GOT3 (cell line): ENCODE measurements at regions not wholly inside any gene's neighbourhood (a gene's known extent, or its start where the extent isn't known, plus 50 kb on each side); places are given as distances from the start of the nearest gene placed in this dataset.
"Not testable (repeated sequence)": the region's sequence is repeated elsewhere in the genome, so short reads cannot be mapped to it uniquely, and the experiment has no call there.

Source experiments
- DNase-seq: peaks from one replicate; lab custom pipeline; 2025; ENCODE audit warnings: mixed read lengths; lab: John Stamatoyannopoulos, UW

DNA sequence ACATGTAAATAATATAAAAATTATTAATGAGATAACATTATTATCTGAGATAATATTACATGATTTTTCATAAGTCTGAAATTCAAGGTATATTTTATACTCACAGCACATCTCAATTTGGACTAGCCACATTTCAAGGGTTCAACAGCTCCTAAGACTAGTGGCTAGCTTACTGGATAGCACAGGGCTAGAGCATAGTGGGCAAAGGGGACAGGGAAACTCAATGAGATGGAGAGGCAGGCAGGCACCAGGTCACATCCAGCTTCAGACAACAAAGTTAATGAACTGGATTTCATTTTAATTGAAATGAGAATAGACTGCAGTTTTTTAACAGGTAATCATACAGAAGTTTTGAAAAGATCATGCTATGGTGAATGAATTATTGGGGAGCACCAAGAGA lies 137.4 kb downstream of the NBPF8 start:
- not testable (repeated sequence) for DNase-seq

GRCh38 chr1:120557605-120558302 lies 142.9 kb downstream of the NBPF8 start:
- not testable (repeated sequence) for DNase-seq

GRCh38 chr1:120558303-120559060 lies 143.6 kb downstream of the NBPF8 start:
- DNase-seq, result peak; percentile 36

GRCh38 chr1:120561767-120562166 lies 146.9 kb downstream of the NBPF8 start:
- DNase-seq, result not testable (repeated sequence)

GRCh38 chr1:120565396-120565795 lies 150.6 kb downstream of the NBPF8 start:
- DNase-seq, result not testable (repeated sequence)

DNA sequence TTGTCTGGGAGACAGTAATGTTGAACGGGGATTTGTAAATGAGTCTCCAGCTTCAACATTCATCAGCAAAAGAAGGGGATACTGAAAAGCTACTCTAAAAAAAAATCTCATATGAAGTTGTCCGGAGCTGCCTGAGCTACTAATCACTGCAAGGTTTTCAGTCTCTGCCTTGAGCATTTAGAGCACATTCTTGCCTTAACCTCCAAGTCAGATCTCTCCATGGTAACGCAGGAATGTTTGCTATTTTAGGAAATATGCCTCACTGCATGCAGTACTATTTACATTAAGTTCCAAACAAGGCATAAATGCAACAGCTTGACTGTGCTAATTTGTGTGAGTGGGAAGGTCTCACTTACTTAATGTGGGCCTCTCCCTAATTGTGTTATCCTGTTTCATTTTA lies 152.8 kb downstream of the NBPF8 start:
- not testable (repeated sequence) for DNase-seq

- not testable (repeated sequence) for DNase-seq
These were observed 148.5 kb upstream of the NBPF26 start for GRCh38 chr1:120575201-120575600.

DNA sequence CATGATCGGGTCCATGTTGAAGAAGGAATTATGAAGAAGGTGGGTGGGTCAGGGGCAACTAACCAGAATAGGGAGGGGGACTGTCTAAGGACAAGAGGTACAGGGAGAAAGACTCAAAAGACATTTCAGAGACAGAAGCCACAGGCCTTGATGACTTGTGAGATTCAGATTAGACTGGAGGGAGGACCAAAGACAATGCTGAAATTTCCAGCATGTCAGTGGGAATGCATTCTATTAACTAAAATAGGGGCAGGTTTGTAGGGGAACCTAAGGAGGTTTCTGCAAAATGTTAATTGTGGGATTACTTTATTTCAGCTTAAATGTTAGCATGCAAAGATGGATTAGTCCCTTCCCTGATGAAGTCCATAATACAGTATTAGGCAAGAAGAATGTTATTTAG lies 141.6 kb upstream of the NBPF26 start:
- not testable (repeated sequence) for DNase-seq

DNA sequence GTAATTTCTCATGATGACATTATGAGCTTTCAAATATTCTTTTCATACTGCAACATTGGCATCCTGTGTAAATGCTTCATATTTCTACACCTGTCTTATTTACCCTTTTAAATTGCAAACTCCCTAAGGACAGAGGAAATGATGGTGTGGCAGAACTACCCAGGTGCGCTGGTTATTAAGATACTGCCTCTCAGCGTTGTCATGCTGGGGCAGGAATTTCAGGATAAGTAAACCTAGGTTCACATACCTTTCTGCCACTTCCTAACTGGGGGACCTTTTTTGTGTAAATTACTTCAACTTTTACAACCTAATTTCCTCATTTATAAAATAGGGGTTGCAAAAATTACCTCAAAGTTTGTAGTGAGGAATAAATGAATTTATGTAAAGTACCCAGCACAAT lies 137.7 kb upstream of the NBPF26 start:
- not testable (repeated sequence) for DNase-seq

DNA sequence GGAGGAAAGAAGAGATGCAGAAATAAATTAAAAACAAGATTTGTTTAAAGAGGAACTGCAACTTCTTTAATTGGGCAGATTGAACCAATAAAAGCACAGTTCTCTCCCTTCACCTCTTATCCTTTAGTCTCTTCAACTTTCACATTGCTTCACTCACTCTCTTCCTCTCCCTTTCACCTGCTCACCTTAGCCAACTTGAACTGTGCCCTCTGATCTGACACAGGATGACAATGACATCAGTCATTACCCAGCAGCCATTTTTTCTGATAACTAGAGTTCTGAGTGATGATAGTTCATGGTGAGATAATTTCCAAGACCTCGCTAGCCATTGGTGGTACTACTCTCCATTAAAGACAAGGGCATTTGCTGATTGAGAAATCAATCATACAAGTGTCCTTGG lies 134.9 kb upstream of the NBPF26 start:
- DNase-seq, result not testable (repeated sequence)

DNA sequence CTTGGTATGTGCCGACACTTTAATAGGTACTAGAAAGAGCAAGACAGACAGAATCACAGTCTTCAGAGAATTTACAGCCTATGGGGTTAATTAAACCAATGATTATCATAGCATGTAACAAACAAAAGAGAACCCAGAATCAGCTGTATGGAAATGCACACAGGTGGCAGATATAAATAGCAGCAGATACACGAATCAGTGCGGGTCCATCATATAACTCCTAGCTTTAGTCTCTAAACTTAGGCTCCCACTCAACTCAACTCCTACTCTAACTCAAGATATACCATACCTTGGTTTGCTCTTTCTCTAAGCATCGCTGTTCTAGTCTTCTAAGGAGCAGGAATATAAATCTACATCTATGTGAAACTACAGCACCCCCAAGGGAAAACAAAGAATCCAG lies 132.0 kb upstream of the NBPF26 start:
- DNase-seq, result not testable (repeated sequence)

DNA sequence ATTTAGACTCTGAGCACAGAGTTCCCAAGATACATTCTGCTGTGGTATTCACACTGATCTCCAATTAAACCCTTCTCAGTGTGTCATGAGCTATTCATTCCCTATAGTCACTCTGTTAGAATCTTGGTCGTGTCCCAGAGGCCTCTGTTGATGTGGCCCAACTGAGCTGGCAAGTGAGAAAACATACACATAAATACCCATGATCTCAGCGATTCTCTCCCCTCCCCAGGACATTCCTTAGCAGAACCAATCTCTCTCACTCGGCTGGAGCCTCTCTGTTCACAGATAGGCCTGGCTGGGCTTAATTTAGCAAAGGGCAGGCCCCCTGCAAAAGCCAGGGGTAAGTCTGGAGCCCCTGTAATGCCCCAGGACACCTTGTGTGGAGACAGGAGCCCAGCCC lies 130.8 kb upstream of the NBPF26 start:
- DNase-seq, result not testable (repeated sequence)

DNA sequence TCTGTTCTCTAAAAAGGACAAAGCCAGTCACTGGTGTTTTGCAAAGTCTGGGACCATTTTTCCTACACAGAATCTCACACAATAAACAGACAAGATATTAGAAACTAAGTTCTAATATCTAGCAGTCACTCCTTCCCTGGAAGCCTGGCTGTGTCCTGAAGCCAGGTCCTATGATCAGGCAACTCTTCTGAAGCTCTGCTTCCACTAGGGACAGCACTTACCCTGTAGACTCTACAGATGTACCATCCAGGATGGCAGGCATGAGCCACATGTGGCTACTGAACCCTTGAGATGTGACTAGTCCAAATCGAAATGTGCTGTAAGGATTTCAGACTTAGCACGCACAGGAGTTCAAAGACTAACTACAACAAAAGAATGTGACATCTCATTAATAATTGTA lies 130.1 kb upstream of the NBPF26 start:
- not testable (repeated sequence) for DNase-seq

- not testable (repeated sequence) for DNase-seq
These were observed 125.3 kb upstream of the NBPF26 start for GRCh38 chr1:120598331-120598951.

DNA sequence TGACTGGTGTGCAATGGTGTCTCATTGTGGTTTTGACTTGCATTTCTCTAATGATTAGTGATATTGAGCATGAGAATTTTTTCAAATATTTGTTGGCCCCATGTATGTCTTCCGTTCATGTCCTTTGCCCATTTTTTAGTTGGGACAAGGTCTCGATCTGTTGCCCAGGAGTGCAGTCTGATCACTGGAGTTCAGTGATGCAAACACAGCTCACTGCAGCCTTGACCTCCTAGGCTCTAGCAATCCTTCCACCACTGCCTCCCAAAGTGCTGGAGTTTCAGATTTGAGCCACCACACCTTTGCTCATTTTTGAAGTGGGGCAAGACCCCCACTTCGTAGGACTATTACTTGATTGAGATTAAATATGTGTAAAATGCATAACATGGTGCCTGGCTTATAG lies 124.2 kb upstream of the NBPF26 start:
- not testable (repeated sequence) for DNase-seq

GRCh38 chr1:120600442-120601041 lies 123.2 kb upstream of the NBPF26 start:
- not testable (repeated sequence) for DNase-seq

DNA sequence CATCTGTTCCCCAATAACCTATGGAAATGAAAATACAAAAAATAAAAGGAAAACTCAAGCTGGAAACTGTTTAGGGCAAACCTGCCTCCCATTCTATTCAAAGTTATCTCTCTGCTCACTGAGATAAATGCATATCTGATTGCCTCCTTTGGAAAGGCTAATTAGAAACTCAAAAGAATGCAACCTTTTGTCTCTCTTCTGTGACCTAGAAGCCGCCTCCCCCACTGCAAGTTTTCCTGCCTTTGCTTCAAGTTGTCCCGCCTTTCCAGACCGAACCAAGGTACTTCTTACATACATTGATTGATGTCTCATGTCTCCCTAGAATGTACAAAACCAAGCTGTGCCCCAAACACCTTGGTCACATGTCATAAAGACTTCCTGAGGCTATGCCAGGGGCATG lies 115.9 kb upstream of the NBPF26 start:
- not testable (repeated sequence) for DNase-seq

- DNase-seq, result not testable (repeated sequence)
These were observed 115.3 kb upstream of the NBPF26 start for GRCh38 chr1:120608314-120609014.

DNA sequence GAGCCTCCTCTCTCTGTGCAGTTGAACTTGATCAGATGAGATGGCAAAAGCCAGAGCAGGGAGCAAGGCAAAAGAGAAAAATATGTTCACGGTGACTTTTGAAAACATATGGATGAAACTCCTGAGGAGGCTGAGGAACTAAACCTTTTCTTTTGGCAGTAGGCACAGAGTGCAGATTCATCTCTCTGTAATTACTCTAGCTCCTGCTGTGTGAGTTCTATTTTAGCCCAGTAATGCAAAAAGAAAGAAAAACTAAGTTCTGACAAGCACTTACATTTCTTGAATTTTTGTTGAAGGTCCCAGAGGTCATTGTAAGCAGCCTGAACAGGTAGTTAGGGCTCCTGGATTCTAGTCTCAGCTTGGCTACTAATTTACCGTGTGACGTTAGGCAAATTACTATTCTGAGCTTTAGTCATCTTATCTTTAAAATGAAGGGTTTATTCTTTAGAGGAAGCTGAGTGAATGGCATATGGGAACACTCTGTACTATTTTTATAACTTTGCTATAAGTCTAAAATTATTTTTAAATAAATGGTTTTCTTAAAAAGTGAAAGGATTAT lies 114.7 kb upstream of the NBPF26 start:
- DNase-seq, result not testable (repeated sequence)

DNA sequence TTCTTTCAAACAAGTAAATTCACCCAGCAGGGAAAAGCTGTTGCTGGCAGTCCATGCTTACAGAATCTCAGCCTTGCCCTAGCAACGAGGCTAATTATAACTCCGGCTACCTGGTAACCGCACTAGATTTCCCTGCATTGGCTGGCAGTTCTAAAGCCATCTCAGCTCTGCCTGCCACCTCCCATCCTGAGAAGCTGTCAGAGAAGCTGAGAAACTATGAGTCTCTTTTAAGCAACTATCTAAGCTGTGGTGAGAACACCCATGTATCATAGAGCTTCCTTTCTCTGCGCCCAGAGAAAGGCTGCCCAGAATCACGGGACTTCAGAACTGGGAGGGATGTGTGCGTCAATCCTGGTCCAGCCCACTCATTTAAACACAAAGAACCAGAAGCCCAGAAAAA lies 113.9 kb upstream of the NBPF26 start:
- not testable (repeated sequence) for DNase-seq

DNA sequence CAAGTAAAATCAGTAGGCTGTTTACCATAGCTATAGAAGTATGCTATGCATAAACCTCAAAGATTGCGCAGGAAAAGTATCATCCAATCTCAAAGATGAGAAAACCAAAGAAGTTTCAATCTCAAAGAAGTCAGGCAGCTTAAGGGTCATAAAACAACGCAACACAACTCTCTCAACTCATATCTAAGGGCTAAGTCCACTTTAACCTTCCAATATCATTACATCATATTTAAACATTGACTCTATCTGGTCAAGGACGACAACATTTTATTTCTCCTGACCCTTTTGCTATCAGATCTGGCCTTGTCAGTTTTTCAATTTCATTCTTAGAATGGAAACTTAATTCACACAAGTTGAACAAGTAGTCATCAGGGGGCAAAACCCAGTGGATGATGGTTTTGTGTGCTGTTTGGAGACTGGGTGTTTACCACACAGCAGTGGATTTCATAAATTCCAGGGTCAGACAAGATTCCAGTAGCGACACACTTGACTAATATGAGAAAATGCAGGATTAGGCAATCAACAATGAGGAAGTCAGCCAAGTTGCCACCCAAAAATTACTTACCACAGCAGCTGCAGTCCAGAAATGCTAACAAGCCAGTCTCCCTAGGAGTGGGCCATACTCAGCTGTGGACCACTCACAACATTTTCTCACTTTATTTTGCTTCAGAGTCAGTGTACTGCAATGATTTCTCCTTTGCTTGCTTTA lies 108.7 kb upstream of the NBPF26 start:
- DNase-seq, result not testable (repeated sequence)
